Mesenteric fat pad (tissue), 1 donor: ENCODE measurements at regions not wholly inside any gene's neighbourhood (a gene's known extent, or its start where the extent isn't known, plus 50 kb on each side); places are given as distances from the start of the nearest gene placed in this dataset.

ENCODE experiments used
- DNase-seq: peaks from one replicate; pipeline ENCODE4 v3.0.0-alpha.2; 2020; ENCODE audit warnings: low spot score
- donor health status: DM: yes; HTN: yes; CAD: no.

DNA sequence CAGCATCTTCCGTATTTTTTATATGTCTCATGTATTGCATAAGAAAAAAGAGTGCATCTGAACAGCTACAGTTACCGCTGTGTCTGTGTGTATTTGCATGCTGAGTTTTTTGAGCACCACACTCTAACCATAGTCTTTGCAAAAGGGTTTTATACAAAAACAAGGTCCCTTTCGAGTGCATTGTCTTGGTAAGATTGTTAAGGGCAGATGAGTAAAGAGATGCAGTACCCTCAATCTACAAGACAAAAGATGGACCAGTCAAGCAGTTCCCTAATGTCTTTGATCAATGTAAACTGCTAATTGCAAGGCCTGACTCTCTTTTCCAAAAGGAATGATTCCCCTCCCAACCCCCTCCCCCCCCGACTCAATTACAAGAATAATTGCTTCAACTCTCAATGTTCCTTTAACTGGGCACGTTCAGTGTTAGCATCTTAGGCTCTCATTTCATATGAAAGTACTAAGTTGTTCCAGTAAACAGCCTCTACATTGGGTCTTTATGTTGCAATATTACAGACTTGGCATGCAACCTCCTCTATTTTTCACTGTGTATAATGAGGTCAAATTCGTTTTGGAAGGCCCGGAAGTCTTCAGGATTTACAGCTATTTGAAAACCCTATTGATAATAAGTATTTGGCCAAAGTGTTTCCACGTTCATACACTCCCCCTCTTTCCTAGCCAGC, 471.4 kb upstream of the RBFOX1 start:
- DNase-seq, result no peak

DNA sequence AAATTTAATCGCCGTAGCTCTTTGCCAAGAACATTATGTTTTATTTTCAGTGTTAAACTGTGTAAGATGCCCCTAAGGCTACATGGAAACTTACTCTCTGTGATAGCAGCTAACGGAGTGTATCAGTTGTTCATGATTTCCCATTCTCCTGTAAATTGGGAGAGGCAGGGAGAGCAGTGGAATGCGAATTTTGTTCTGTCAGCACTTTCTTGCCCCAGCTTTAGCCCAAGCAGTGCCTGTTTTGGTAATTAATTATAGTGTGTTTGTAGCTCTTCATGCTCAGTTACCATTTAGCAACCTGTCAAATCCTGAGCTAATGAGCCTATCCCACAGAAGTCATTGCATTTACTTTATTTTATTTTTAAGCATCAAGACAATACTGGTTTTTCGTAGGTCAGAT, 475.1 kb upstream of the RBFOX1 start:
- no peak for DNase-seq

DNA sequence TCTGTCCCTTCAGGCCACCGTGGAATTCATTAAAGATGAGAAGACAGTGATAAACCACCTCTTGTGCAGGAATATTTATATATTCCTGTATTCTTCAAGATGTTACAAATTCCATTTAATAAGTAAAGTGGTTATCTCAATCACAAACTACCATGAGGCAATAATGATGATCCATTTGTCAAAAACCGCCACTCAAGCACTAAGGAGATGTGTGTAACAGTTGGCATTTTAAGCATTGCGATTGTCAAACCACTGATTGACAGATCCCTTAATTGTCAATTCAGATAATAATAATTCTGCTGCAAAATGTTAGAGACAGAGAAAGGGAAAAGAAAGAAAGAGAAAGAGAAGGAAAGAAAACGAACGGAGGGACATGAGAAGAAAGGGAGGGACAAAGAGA, 476.1 kb upstream of the RBFOX1 start:
- DNase-seq, result no peak

DNA sequence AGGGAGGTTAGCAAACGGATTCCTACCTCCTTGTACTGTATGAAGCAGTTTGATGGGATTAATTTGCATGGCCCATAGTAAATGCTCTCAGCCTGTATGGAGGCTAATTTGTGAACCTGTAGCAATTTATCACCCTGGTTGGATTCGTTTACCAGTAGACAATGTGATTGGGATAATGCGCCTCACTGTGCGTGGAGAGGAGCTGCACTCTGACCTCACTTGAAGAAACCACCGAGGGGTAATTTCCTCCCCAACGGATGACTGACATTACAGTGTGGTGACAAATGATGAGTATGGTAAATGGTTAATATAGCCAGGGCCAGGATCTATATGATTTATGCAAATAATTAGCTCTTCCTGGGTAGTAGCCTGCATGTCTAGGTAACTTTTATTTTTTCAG, 479.1 kb upstream of the RBFOX1 start:
- no peak for DNase-seq

DNA sequence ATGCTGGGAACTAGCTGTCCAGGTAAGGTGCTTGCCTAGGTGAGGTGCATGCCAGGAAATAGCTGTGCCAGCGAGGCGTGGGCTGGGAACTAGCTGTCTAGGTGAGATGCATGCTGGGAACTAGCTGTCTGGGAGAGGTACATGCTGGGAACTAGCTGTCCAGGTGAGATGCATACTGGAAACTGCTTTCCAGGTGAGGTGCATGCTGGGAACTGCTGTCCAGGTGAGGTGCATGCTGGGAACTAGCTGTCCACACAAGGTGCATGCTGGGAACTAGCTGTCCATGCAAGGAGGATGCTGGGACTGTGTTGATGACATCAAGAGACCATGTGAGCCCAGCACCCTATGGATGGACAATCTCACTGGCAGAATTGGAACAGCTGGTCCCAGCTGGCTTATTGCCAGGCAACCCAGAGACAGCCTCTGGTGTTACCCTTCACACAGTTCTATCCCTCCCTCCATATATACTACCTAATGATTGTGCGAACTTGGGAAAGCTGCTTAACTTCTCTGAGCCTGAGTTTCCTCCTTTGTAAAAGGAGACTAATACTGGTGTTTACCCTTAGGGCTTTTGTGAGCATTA, 479.9 kb upstream of the RBFOX1 start:
- DNase-seq, result no peak

DNA sequence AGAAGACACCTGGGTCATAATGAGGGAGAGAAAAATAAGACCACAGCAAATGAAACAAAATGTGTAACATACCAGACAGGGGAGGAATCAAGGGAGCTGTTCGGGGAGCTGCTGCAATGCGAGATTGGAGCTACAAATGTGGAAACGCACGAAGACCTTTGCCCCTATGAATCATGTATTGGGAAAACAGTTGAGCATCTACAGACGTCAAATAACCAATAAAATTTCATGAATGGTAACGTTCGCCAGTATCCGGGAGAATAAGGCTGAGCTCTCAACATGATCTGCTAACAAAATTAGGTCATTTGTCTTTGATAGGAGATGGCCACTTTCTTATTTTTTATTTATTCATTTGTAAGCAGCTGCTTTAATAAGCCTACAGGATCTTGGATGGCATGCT, 486.2 kb upstream of the RBFOX1 start:
- no peak for DNase-seq

DNA sequence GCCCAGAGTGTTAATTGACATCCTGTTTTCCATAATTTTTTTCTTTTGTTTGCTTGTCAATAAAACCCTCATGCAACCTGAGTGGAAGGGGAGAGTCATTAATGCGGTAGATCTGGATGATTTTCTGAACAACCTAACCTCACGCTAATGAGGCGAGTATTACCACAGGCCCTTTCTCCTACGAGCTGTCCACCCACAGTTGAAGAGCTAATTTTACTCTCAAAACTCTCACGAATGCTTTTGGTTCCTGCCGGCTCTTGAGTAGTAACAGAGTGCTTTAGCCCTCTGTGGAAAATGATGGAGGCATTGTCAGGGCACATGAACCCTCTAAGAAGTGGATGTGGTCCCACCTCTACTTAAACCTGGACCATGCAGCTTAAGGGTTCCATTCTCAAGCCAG, 491.3 kb upstream of the RBFOX1 start:
- DNase-seq, result no peak

DNA sequence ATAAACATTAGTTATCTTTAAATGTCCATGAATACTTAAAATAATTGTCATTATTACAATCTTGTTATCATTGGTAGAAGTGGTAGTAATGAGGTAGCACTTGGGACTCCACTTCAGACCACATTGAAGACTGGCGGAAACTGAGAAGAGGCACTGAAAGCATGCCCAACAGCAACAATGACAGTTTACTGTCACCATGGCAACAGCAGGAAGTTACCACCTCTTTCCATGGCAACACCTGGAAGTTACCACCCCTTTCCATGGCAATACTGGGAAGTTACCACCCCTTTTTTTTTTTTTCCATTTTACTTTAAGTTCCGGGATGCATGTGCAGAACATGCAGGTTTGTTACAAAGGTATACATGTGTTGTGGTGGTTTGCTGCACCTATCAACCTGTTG, 494.9 kb upstream of the RBFOX1 start:
- DNase-seq, result no peak

DNA sequence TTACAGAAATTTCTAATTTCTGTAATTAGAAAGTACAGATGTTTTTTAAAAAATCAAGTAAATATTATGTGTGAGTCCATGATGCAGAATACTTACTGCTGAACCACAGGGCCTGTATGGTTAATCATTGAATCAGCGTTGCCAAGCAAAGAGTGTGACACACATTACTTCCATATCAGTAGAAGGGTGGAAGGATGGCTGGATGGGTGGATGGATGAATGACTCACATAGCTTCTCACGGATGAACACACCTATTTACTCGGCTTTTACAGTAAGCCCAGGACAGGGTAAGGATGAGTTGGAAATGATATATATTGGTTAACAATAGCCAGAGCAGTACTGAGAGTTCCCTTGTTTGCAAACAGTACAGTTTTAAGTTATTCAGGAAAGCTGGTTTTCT, 495.9 kb upstream of the RBFOX1 start:
- no peak for DNase-seq

DNA sequence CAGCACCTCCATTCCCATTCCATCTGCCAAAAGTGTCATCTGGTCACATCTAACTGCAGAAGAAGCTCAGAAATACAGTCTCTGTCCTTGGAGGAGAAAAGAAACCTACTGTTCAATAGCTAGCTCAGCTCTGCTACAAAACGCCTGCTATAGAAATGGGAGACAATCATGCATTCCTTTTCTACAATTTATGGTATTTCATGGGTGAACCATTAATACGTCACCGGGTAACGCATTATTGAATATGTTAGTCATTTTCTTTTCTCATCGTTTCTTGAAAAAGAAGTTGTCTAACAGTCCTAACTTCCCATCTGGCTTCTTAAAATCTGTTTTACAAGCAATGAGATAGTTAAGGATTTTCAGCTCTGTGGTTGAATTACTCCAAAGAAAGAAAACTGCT, 496.7 kb upstream of the RBFOX1 start:
- no peak for DNase-seq

DNA sequence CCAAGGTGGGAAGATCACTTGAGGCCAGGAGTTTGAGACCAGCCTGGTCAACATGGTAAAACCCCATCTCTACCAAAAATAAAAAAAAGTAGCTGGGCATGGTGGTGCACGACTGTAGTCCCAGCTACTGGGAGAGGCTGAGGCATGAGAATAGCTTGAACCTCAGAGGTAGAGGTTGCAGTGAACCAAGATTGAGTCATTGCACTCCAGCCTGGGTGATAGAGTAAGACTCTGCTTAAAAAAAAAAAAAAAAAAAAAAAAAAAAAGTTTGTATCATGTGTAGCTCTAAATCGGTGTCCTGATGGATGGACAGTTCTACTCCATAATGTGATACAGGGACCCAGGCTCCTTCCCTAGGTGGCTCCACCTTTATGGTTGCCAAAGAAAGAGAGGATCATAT, 497.1 kb upstream of the RBFOX1 start:
- DNase-seq, result no peak

DNA sequence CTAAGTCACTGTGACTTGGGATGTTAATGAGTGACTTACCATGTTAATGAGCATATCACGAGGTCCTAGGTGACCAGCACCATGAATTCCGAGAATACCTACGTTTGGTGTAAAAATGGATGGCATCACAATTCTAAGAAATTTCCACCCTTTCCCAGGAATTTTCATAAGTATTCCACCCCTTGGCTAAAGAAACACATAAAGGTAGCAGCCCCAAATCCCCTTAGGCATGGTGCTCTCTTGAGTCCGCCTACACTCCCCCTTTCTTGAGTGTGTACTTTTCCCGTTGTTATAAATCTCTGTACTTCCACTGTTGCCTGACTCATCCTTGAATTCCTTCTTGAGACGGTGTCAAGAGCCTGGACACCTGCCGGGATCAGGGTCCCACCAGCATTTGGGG, 504.0 kb upstream of the RBFOX1 start:
- no peak for DNase-seq

DNA sequence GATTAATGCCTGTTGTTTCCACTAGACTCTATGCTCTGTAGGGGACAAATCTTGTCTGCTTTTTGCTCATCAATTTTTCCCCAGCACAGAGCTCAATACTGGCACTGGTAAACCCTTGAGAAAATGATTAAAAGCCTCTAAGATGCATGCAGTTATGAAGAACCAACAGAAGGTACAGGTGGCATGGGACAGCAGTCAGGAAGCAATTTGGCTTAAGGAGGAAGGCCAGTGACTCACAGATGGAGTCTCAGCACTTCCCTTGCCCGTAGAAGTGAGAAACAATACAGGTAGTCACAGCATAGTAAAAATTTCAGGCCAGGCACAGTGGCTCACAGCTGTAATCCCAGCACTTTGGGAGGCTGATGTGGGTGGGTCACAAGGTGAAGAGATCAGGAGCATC, 504.7 kb upstream of the RBFOX1 start:
- DNase-seq, result no peak

DNA sequence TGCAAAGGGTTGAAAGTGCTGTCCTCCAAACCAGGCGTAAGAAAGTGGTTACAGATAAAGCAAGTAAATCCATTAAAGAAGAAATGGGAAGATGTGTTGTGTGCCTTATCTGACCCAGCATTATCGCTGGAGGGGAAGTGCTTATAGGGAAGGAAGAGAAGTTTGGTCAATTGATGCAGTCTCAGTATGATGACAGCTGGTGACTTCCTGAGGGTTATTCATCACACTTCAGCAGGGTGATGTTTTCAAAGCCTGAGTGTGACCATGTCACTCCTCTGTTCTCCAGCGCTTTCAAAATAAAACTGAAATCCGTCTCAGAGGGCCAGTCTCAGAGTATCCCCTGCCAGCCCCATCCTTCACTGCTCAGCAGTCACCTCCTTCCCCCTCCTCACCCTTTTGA, 505.4 kb upstream of the RBFOX1 start:
- DNase-seq, result no peak

DNA sequence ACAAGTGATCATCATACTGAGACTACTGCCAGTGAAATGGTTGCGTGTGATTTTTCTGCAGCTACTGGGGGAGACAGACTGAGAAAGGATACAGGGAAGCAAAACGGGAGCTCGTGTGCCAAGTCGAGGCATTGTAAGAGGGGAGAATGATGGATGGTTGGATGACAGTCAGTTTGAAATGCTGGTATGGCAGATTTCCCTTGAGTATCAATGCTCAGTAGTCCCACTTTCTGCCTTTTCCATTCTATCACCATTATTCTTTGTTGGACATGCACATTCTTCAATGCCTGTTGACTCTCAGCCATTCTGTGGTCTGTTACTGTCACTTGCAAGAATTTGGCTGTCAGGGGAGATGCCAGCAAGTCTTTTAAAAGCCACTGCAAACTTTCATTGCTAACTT, 510.6 kb upstream of the RBFOX1 start:
- DNase-seq, result no peak

DNA sequence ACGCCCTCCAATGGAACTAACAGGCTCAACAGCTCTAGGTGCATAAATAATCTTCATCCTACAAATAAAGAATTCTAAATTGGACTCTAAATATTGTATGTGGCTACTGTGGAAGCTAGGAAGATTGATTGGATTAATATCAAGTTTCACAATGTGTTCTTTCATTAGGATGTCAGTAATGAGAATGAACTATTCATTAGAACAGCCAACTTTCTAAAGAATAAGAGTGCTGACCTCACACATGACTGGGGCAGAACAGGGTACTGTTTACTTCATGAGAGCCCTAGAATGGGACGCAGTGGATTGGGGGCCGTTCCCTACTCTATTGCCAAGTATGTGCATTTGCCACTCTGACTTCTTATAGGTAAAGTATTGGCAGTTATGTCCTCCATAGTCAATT, 528.2 kb upstream of the RBFOX1 start:
- DNase-seq, result no peak

DNA sequence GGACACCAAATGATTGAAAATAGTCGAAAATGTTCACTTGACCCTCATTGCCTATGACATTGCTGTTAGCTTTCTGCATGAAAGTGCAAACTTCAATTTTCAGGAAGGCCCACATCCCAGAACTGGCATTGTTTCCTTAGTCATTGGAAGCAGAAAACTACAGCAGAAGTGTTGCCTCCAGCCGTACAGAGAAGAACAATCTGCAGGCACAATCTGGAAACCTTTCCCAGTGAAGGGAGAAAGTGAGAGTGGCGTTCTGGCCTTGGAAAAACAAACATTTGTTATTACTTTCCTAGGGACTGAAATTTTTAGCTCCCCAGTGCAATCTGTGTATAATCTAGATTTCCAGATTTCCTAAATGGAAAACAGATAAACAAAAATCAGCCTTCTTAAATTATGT, 529.5 kb upstream of the RBFOX1 start:
- DNase-seq, result no peak

DNA sequence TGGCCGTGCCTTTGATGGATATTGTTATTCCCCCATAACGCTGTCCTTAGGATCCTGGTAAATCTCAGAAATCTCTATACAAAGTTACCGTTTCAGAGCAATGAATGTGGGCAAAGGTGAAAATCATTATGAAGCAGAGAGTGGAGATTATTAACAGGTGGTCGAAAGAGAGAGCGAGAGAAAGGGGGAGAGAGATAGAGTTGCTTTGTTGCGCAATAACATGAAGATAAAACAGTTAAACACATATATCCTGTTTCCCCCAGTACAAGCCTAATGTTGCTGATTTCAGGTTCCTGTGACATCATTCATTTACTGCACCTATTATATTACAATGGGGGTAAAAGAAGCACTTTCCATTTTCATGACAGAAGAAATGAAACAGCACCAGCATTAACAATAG, 535.4 kb upstream of the RBFOX1 start:
- no peak for DNase-seq

DNA sequence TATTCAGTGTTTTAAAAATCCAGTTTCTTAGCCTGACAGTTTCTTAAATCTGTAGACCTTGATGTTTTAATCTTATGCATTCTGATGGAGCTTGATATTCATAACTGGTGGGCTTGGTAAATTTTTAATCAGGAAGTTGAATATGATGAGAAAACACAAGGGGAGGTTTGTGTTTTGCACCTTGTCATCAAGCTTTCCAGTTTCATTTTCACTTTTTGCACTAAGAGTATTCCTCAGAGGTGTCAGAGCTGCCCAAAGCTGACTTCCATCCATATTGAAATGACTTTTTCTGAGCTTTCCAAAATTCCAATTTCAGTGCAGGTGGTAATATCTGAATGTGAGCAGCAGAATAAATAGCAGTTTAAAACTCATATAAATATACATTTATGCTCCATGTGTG, 555.0 kb upstream of the RBFOX1 start:
- no peak for DNase-seq

DNA sequence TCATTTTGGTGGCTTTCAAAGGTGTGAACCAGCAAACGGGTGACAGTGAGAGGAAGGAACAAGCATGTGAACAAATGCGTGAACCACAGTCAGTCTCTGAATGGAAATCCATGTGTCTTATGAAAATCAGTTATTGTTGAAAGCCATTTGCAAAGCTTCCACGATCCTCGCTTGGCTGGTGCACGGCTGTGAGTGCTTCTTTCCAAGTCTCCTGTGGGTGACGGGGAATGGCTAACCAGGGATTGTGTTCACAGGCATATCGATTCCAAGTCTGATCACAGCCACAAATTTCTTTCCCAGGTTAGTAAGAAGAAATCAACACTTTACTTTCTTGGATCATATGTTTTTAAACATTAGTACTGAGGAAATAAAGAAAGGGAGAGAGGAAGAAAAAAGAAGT, 556.9 kb upstream of the RBFOX1 start:
- no peak for DNase-seq

DNA sequence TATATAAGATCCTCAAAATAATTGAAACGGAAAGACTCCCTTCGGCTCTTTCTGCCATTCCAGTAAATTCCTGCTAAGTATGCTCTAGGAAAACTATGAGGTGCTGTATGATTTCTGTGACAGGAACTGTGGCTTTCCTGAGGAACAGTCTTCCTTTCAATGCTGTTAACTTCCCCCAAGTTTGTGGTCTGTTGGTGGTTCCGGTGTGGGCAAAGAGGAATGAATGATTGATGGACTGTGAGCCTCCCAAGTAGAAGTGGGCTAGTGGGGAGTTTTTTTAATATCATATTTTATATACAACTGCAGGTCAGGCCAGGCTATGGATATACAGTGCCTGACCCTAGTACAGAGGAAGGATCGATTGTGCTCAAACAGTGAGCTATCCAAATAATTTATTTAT, 560.7 kb upstream of the RBFOX1 start:
- no peak for DNase-seq

DNA sequence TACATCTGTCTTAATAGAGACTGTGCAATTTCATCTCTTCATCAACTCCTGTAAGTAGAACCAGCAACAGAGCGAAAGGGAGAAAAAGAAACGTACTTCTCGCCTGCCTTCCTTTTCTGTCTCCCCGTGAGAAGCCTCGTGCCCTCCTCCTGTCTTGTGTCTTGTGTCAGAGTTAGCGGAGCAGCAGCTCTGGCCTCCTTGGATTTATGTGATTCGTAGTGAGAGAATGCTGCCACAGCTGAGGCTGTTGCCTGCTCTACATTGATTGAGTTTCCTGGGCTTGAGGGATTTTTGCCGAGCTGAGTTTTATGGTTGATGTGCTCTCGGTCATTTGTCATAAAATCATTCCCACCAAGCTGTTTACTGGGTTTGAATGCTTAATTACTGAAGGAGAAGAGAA, 579.1 kb upstream of the RBFOX1 start:
- DNase-seq, result no peak

DNA sequence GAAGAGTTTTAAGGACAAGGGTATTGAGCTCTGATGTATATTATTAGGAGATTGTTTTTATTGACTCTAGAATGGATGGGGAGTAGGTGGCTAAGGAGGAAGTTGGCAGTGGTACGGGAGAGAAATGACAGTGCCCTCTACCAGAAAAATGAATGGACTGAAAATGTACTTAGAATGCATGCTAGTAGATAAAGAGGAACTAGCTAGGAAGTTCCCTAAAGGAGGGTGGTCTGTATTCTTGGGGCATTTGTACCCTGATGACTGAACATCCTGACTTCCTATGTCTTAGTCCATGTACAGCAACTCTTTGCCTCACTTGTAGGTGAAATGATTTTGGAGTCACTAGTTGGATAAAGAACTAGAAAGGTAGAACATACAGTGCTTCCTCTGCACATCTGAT, 581.5 kb upstream of the RBFOX1 start:
- no peak for DNase-seq

DNA sequence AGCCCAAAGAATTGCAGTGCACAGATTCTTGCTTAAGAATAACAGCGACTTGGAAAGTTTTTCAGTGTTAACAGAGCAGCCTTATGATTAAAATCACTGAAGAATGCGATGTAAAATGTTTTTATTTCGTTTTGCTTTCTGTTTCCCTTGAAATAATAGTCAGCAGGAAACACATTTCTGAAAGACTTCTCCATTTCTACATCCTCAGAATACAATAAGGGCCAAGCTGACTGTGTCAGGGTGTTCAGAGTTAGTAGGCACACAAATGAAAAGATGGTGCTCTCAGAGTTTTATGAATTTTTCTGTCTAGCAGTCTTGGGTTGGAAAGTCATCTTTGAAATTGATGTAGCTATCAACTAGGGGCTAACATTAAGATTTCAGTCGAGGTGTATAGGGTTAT, 582.9 kb upstream of the RBFOX1 start:
- DNase-seq, result no peak
